GM20431 (cell line): ENCODE measurements at regions not wholly inside any gene's neighbourhood (a gene's known extent, or its start where the extent isn't known, plus 50 kb on each side); places are given as distances from the start of the nearest gene placed in this dataset.

Experiments used
- in situ Hi-C: fragments of 300-500 bp; cut with MseI, MboI; formaldehyde crosslinking; loops from one replicate; pipeline ENCODE4 v1.15.0; 2020; ENCODE audit warnings: low sequenced_read_pairs; ENCODE audit not compliant: unreplicated experiment

DNA sequence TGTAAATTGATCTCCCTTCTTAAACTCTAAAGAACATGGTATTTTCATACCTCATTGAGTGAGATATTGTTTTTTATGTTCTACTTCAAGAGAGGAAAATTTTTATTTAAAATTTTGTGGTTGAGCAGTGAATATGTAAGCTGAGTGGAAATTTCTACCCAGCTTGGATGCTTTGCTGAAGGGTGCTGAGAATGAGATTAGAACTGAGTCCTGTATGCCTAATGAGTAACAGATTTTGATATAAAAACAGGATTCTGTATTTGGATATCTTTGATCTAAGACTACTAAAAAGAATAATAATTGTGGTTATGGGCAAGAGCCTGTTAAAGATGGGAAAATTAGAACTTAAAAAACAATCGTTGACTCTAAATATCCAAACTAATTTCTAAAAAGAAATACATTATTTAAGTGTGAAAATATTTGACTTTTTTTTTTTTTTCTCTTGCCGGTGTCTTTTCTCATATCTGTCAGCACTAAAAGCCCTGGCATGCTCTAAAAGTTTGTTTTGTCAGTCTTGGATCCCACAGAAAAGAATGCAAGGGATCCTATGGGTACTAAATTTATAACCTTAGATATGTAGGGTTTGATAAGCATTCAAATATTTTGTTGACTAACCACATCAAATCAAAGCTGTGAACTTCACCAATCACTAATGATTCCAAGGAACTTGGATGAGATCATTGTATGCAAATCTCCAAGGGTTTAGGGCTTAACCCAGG is 652.3 kb downstream of the PTPRC start:
- in situ Hi-C loops = no loop called here

DNA sequence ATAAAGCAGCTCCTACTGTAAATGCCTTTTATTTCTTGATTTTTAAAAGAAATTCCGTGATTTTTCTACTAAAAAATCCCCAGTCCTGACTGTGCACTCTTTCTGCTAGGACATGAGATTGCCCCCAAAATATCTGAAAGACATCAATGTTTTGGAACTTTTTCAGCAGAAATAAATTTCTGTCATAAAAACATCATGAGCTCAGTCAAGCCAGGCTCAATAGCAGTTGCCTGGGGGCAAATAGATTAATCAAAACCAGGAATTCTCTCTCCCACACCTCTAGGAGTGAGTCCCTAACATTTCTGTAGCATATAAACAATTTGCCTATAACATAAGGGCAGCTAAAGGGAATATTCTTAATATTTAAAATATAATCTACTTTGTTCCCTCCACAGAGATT is 654.1 kb downstream of the PTPRC start:
- in situ Hi-C loops = no loop called here

DNA sequence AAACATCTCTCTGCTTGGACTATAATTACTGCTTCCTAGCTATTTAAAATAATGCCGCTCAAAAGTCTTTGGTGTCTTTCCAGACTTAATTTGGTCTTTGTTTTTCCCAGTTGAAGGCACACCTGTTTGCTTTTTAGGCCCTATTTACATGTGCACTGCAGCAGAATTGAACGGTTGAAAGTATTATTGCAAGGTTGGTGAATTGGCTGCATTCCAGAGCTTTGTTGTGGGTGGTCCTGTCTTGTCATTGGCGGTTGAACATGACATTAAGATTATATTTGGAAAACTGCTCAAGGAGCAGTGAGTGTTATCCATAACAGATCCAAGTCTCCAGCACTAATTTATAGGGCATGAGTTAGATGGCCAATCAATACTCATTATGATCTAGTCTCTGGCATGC is 656.3 kb downstream of the PTPRC start:
- in situ Hi-C loops = no loop called here

DNA sequence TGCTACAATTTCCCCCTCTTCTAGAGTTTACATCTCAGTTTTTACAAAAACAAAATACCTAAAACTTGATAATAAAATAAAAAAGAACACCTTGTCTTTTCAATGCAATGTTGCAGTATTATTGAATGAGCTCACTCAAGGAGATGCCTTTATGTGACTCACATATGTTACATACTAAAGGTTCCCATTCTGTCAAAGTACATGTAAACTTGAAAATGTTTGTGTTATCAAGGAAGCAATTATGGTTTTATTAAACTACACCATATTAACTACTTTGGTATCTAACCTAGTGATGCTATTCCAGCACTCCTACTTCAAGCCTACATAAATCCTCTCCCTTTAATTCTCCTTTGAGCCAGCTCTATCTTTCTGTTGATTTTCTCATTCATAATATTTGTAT is 658.3 kb downstream of the PTPRC start:
- in situ Hi-C loops = no loop called here

DNA sequence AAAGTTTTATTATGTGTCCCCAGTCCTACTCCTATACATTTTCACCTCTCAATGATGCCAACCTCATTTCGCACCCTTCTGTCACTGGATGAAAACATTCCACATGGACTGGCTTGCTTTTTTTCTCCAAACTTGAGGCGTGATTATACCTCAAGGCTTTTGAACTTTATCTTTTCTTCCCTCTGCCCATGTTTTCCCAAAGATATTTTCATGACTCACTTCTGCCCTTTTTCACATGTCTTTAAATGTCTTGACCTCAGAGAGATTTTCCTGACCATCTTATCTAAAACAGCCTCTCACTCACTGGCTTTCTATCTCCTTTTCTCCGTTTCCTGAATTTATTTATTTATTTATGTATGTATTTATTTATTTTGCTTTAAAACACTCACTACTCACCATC is 659.0 kb downstream of the PTPRC start:
- in situ Hi-C loops = no loop called here

DNA sequence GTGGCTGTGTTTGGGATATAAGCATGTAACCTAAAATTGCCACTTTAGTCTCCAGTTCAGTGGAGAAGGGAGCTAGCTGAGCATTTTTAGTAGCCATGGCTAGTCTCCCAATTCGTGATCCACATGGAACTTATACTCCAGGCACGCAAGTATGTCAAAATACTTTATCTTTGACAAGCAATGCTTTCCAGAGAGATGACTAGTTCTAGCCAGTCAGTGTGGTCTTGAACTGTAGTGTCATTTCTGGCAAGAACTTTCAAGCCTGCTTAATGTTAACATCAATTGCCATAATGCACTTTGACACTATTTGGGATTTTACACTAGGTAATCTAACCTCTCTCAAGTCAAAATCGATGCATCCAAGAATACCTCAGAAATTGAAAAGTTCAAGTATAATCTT is 660.0 kb downstream of the PTPRC start:
- in situ Hi-C loops = no loop called here

DNA sequence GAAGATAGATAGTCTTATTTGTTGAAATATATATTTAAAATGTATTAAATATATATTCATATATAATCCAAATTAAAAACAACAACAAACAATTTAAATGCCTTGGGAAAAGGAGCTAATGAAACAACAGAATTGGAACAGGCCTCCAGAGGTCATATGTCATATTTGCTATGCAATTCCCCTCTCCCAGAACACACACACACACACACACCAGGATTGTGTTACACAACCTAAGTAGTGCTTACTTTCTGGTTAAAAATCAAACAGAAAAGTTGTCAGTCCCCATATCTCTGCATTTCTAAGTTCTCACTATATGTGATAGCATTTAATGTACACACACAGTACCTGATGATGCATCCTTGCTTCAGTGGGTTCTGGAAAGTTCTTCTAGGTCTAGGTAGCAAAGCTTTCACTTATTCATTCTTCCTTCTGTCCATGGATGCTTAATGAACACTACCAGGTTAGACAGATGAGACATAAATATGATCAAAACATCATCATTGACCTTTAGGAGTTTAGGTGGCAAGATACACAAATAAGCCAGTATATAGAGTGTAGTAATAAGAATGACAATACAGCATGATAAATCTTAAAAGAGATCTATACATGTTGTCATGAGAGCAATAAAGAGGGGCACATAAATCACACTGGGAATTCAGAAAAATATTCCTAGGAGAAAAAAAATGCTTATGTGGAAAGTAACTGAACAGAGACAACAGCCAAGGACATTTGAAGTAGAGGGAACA is 662.8 kb downstream of the PTPRC start:
- in situ Hi-C loops = no loop called here

DNA sequence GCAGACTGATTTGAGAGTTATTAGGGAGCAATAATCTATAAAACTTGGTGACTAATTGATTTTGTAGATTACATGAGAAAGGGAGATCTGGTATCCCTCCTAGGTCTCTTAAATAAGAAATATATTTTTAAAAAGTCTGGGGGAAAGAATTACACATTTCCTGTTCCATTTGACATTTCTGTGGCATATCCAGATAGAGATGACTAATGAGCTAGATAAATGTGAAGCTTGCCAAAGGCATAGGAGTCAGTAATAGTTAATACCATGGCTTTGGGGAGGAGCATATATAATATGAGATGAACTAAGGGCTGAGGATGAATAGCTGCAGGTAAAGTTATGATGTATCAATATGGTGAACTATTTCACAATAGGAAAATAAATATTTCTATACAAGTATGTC is 663.7 kb downstream of the PTPRC start:
- in situ Hi-C loops = no loop called here

DNA sequence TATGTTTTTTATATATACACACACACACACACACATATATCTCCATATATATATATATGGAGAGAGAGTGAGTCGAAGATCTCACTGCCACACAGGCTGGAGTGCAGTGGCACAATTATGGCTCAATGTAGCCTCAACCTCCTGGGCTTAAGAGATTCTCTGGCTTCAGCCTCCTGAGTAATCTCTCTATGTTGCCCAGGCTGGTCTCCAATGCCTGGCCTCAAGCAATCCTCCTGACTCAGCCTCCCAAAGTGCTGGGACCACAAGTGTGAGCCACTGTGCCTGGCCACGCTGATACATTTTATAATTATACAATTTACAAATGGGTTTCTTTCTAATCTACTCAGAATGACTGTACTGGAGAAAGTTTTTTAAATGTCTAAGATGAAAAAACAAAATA is 664.2 kb downstream of the PTPRC start:
- in situ Hi-C loops = no loop called here

DNA sequence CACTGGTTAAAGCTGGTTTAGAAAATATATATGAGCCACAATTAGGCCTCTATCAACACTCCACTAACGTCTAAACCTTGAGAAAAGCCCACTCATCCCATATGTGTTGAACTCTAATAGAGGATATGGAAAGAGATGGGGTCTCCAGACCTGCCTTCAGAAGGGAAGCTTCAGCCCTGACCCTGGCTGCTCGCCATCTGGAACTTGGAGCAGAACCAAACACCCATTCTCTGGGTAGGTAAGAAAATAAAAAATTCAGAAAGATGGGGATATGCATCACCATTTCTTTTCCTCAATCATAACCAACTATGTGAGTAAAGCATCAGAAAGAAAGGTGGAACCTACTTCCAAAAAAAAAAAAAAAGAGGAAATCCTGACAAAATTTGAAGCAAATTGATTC is 666.2 kb downstream of the PTPRC start:
- in situ Hi-C loops = no loop called here

DNA sequence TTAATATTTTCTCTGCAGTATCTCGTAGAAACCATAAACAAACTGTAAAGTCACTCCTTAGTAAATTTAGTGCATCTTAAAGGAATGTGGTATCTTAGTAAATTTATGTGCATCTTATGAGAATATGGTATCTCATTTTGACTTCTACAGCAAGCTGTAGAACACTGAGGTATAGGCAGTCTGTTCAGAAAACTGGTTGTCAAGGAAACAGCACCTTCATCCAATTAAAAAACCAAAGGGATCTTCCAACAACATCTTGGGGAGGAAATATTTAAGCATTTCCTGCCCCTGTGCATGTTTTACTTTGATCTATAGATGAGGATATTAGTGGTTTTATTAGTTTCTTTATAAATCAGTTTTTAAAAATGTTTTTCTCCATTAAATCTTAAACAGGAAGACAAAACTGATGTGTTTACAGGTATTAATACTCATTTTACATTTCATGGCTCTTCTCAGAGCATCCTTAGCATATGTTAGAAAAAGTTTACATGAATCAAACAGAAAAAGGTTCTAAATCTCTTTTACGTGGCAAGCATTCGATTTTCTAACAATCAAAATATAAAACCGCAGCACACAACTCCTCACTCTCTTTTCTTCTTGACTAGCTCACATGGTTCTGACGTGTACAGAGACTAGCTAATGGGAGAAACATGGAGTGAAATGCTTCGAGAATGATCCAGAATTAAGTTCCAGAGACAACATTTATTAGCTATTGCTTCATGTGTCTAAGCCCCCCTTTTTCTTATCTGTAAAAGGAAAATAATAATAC is 668.8 kb downstream of the PTPRC start:
- in situ Hi-C loops = no loop called here

DNA sequence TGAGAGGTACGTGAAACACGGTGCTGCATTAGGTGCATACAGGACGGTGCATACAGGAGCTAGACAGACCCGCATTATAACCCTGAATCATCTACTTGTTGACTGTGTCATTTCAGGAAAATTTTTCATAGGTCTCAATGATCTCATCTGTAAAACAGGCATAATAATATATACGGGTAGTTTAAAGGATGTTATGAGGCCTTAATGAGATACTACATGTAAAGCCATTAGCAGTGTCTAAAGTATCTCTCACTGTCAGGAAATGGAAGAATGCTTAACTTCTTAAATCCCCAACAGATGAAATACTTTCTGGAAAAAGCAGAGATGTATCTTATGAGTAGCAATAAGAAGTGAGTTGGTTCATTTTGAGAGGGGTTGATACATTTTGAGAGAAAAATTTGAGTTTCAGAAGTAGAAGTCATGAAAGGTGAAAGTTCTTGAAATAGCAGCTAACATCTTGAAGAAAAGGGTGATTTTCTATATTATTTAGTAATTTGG is 669.6 kb downstream of the PTPRC start:
- in situ Hi-C loops = no loop called here

DNA sequence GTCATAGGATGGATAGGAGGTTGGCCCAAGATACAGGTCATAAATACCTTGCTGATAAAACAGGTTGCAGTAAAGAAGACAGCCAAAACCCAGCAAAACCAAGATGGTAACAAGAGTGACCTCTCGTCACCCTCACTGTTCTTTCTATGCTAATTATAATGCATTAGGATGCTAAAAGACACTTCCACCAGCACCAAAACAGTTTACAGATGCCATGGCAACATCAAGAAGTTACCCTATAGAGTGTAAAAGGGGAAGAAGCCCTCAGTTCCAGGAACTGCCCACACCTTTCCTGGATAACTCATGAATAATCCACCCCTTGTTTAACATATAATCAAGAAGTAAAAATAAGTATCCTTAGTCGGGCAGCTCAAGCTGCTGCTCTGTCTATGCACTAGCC is 671.9 kb downstream of the PTPRC start:
- in situ Hi-C loops = no loop called here

DNA sequence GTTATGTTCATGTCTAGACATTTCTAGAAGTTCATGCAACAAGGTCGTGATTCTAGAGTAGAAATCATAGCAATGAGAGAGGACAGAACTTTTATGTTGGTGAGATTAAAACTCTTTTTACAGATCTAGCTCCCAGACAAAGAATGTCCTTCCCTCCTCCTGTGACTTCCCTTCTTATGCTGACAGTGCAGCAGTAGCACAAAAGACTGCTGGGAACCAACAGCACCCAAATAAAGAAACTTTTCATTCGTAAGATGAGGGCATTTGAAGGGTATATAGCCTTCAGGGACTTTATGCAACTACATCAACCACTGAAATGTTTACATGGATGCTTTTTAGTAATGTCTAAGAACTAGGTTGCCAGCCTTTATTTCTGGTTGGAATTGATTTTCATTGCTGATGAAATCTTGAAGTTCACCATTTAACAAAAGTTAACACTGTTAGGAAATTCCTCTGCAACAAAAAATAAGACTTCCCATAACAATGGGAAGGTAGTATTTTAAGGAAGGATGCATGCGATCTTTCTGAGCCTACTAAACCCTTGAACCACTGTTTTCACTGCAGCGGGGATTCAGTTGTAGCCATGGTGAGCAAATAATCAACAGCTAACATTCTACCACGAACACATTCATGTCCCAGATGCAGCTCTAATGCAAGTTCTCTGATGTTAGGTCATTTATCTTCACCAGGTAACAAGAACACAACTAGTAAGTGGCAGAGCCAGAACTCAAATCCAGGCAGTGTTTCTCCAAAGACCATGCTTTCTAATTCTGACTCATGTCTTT is 672.8 kb downstream of the PTPRC start:
- in situ Hi-C loops = no loop called here

DNA sequence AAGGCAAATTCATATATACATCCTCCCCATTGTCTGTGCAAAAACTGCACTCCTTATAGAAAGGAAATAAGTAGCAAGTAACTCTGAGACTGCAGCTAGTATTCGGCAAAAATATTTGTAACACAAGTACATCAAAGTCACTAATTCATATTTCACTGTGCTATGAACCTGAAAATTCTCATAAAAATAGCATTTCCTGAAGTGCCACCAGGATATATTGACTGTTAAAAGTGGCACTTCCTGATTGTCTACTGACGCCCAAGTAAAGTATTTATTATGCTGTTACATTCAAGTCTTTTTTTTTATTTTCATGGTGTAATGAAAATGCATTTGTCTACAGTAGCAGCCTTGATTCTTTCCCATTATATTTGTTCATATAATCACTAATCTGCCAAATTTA is 673.8 kb downstream of the PTPRC start:
- in situ Hi-C loops = no loop called here

DNA sequence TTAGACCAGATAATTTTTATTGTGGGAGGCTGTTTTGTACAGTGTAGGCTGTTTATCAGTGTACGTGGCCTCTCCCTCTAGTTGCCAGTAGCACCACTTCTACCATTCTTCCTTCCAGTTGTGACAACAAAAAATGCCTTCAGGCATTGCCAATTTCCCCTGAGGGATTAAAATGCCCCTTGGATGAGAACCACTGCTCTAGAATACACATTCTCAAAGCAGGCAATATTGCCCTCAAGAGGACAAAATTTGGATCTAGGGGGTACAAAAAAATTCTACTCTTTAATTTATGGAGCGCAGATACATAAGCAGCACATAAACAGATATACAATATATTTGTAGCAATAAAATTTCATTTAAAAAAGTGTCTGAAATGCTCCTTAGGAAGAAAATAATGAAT is 674.6 kb downstream of the PTPRC start:
- in situ Hi-C loops = no loop called here

DNA sequence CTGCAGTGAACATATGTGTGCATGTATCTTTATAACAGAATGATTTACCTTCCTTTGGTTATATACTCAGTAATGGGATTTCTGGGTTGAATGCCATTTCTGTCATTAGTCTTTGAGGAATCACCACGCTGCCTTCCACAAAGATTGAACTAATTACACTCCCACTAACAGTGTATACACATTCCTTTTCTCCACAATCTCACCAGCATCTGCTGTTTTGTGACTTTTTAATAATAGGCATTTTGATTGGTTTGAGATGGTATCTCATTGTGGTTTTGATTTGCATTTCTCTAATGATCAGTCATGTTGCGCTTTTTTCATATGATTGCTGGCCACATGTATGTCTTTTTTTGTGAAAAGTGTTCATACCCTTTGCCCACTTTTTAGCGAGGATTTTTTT is 680.5 kb downstream of the PTPRC start:
- in situ Hi-C loops = no loop called here

DNA sequence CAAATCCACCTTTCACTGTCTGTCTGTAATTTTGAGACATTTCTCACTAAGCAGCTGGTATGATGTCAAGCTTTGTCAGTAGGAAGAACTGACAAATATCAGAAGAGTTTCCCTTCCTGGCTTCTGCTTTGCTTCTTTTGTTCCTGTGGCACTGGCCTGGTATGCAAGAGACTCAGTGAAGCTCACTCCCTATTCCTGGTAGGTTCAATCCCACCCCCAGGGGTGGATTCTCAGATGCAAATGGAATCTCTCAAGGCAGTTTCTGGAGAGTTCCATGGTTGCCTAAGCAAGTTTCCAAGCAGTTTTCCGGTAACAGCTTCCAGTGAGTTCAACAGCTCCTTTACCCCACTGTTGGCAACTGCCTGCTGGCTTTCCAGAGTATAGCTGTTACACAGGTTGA is 683.4 kb downstream of the PTPRC start:
- in situ Hi-C loops = no loop called here

DNA sequence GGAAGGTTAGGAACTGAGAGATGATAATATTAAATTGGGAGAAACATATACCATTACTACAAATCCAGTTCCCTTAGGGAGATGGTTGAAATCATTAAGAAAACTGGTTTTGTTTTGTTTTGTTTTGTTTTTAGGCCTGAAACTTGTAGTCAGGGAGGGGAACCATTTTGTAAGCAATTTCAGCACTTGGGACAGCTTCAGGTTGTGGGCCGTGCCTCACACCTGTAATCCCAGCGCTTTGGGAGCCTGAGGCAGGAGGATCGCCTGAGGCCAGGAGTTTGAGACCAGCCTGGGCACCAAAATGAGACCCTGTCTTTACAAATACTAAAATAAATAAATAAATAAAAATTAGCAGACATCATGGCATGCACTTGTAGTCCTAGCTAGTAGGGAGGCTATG is 694.3 kb upstream of the NR5A2 start:
- in situ Hi-C loops = no loop called here

DNA sequence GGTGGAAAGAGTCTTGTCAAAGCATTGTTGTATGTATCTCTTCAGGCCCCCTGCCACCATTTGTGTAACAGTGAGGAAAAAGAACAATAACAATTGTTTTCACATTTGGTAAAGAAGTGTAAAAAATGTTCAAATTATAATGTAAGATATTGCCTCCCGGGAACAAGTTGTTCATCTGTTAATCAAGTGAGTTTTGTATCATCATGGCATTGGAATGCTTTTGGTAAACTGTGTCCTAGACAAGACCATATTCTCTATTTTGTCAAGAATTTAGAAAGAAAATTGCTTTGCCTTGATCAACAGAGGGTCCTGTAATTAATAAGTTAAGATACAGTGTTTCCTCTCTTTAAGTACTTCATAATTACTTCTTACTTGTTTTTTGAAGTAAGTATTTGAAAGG is 692.0 kb upstream of the NR5A2 start:
- in situ Hi-C loops = no loop called here
